WTC11 (cell line): ENCODE measurements at regions not wholly inside any gene's neighbourhood (a gene's known extent, or its start where the extent isn't known, plus 50 kb on each side); places are given as distances from the start of the nearest gene placed in this dataset.

Experiments
- ATAC-seq: fragments of 200-7000 bp; cut with Tn5 transposase; 2 replicates; pipeline ENCODE4 v1.10.0; 2021; ENCODE audit warnings: mild to moderate bottlenecking, moderate library complexity
- CTCF ChIA-PET: fragments of 300-600 bp; sonication (Branson Sonifier 250); formaldehyde crosslinking; loops from one replicate; lab custom pipeline; 2021; ENCODE audit warnings: antibody characterized with exemption; lab: Charles Lee
- POLR2A ChIA-PET: fragments of 350-600 bp; sonication (Branson Sonifier 250); formaldehyde crosslinking; loops from one replicate; lab custom pipeline; 2021; ENCODE audit warnings: antibody characterized with exemption; lab: Charles Lee
- DNase-seq: peaks from one replicate; pipeline ENCODE4 v3.0.0; 2021; ENCODE audit warnings: low spot score
- H3K27ac Mint-ChIP-seq: 2 replicates; pipeline ENCODE4 v1.8.0; 2021; ENCODE audit warnings: mixed read lengths
- H3K27me3 Mint-ChIP-seq: 2 replicates; pipeline ENCODE4 v1.8.0; 2021; ENCODE audit warnings: low read depth, mild to moderate bottlenecking, moderate library complexity, mixed read lengths
- H3K36me3 Mint-ChIP-seq: 2 replicates; pipeline ENCODE4 v1.8.0; 2021; ENCODE audit warnings: mixed read lengths
- H3K4me1 Mint-ChIP-seq: 2 replicates; pipeline ENCODE4 v1.8.0; 2022; ENCODE audit warnings: mixed read lengths
- H3K4me3 Mint-ChIP-seq: 2 replicates; pipeline ENCODE4 v1.8.0; 2021; ENCODE audit warnings: mild to moderate bottlenecking, moderate library complexity, mixed read lengths
- H3K9me3 Mint-ChIP-seq: 2 replicates; pipeline ENCODE4 v1.8.0; 2021; ENCODE audit warnings: mixed read lengths
- ELF4 ChIP-seq: sonication (generic); formaldehyde crosslinking; IDR thresholded peaks from 2 replicates; pipeline ENCODE4 v1.8.1; 2022; ENCODE audit warnings: low read depth, mild to moderate bottlenecking, moderate library complexity, missing genetic modification reagents
- ETV6 ChIP-seq: sonication (generic); formaldehyde crosslinking; IDR thresholded peaks from 2 replicates; pipeline ENCODE4 v1.8.1; 2022; ENCODE audit warnings: mild to moderate bottlenecking, missing genetic modification reagents
- FOXJ3 ChIP-seq: sonication (generic); formaldehyde crosslinking; IDR thresholded peaks from 2 replicates; pipeline ENCODE4 v1.9.0; 2021; ENCODE audit warnings: missing genetic modification reagents, mild to moderate bottlenecking, borderline replicate concordance
- FOXK1 ChIP-seq: sonication (generic); formaldehyde crosslinking; IDR thresholded peaks from 2 replicates; pipeline ENCODE4 v1.8.0; 2022; ENCODE audit warnings: mild to moderate bottlenecking, moderate library complexity, missing genetic modification reagents
- GTF2I ChIP-seq: fragments of 250-450 bp; sonication (Bioruptor Pico); conservative IDR thresholded peaks from 2 replicates; pipeline ENCODE4 v1.4.0; 2021; ENCODE audit warnings: mild to moderate bottlenecking
- IRF2 ChIP-seq: sonication (generic); formaldehyde crosslinking; IDR thresholded peaks from 2 replicates; pipeline ENCODE4 v1.8.0; 2022; ENCODE audit warnings: low read depth, missing genetic modification reagents, borderline replicate concordance
- MYBL2 ChIP-seq: sonication (generic); formaldehyde crosslinking; IDR thresholded peaks from 2 replicates; pipeline ENCODE4 v1.8.1; 2023; ENCODE audit warnings: mild to moderate bottlenecking, moderate library complexity, missing genetic modification reagents
- NFE2L1 ChIP-seq: sonication (generic); formaldehyde crosslinking; IDR thresholded peaks from 2 replicates; pipeline ENCODE4 v1.8.1; 2023; ENCODE audit warnings: missing genetic modification reagents
- NR1H2 ChIP-seq: sonication (generic); formaldehyde crosslinking; IDR thresholded peaks from 2 replicates; pipeline ENCODE4 v1.9.0; 2021; ENCODE audit warnings: mild to moderate bottlenecking, moderate library complexity, missing genetic modification reagents
- NR2C2 ChIP-seq: sonication (generic); formaldehyde crosslinking; IDR thresholded peaks from 2 replicates; pipeline ENCODE4 v1.8.0; 2022; ENCODE audit warnings: mild to moderate bottlenecking, missing genetic modification reagents
- OVOL2 ChIP-seq: fragments of 250-450 bp; sonication (Bioruptor Pico); IDR thresholded peaks from 2 replicates; pipeline ENCODE4 v1.9.0; 2021; ENCODE audit warnings: mild to moderate bottlenecking, borderline replicate concordance
- RELA ChIP-seq: sonication (generic); formaldehyde crosslinking; IDR thresholded peaks from 2 replicates; pipeline ENCODE4 v1.8.1; 2022; ENCODE audit warnings: missing genetic modification reagents, mild to moderate bottlenecking, borderline replicate concordance
- ZNF232 ChIP-seq: sonication (generic); formaldehyde crosslinking; IDR thresholded peaks from 2 replicates; pipeline ENCODE4 v1.8.0; 2022; ENCODE audit warnings: mild to moderate bottlenecking, missing genetic modification reagents
- TF ChIP-seq, protein P1 (sequence below): fragments of 250-450 bp; sonication (Bioruptor Pico); IDR thresholded peaks from 2 replicates; pipeline ENCODE4 v1.8.0; 2021; ENCODE audit warnings: mild to moderate bottlenecking
- TF ChIP-seq, protein P2 (sequence below): sonication (generic); formaldehyde crosslinking; IDR thresholded peaks from 2 replicates; pipeline ENCODE4 v1.8.1; 2022; ENCODE audit warnings: low read depth, missing genetic modification reagents, borderline replicate concordance
- TF ChIP-seq, protein P3 (sequence below): sonication (generic); formaldehyde crosslinking; IDR thresholded peaks from 2 replicates; pipeline ENCODE4 v1.8.0; 2022; ENCODE audit warnings: mild to moderate bottlenecking, missing genetic modification reagents
- TF ChIP-seq, protein P4 (sequence below): sonication (generic); formaldehyde crosslinking; IDR thresholded peaks from 2 replicates; pipeline ENCODE4 v1.8.1; 2023; ENCODE audit warnings: mild to moderate bottlenecking, missing genetic modification reagents, moderate library complexity
- TF ChIP-seq, protein P5 (sequence below): fragments of 250-450 bp; sonication (Bioruptor Pico); IDR thresholded peaks from 2 replicates; pipeline ENCODE4 v1.9.0; 2021; ENCODE audit warnings: mild to moderate bottlenecking
- TF ChIP-seq, protein P6 (sequence below): sonication (generic); formaldehyde crosslinking; IDR thresholded peaks from 2 replicates; pipeline ENCODE4 v1.8.0; 2023; ENCODE audit warnings: missing genetic modification reagents, mild to moderate bottlenecking, borderline replicate concordance
- TF ChIP-seq, protein P7 (sequence below): sonication (generic); formaldehyde crosslinking; IDR thresholded peaks from 2 replicates; pipeline ENCODE4 v1.8.1; 2023; ENCODE audit warnings: mild to moderate bottlenecking, missing genetic modification reagents
- TF ChIP-seq, protein P8 (sequence below): sonication (generic); formaldehyde crosslinking; IDR thresholded peaks from 2 replicates; pipeline ENCODE4 v1.8.1; 2022; ENCODE audit warnings: missing genetic modification reagents, borderline replicate concordance

DNA sequence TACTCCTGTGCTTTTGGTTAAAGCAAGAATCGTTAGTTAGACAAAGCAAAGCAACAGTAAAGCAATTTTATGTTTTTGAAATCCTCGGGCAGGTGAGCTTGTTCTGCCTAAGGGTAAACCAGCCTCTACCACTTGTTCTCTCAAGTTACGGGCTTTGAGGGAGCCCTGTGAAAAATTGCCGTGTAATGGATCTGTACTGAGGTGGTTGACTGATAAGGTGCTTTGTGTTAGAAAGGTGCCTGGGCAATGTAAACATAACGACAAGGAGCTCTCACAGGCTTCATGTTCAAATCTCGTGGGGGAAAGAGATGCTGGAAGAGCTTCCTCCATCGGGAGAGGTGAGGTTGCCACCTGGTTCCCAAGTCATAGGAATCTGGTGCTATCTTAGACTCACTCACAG is 111.8 kb downstream of the TRAPPC11 start (continued):
- TF ChIP-seq, protein P1, sequence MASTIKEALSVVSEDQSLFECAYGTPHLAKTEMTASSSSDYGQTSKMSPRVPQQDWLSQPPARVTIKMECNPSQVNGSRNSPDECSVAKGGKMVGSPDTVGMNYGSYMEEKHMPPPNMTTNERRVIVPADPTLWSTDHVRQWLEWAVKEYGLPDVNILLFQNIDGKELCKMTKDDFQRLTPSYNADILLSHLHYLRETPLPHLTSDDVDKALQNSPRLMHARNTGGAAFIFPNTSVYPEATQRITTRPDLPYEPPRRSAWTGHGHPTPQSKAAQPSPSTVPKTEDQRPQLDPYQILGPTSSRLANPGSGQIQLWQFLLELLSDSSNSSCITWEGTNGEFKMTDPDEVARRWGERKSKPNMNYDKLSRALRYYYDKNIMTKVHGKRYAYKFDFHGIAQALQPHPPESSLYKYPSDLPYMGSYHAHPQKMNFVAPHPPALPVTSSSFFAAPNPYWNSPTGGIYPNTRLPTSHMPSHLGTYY (CRISPR knock-in tag): no peak
- TF ChIP-seq NR1H2 (CRISPR knock-in tag) (no peak), GTF2I (CRISPR knock-in tag) (no peak), IRF2 (CRISPR knock-in tag) (no peak), RELA (CRISPR knock-in tag) (no peak)
- TF ChIP-seq, protein P2, sequence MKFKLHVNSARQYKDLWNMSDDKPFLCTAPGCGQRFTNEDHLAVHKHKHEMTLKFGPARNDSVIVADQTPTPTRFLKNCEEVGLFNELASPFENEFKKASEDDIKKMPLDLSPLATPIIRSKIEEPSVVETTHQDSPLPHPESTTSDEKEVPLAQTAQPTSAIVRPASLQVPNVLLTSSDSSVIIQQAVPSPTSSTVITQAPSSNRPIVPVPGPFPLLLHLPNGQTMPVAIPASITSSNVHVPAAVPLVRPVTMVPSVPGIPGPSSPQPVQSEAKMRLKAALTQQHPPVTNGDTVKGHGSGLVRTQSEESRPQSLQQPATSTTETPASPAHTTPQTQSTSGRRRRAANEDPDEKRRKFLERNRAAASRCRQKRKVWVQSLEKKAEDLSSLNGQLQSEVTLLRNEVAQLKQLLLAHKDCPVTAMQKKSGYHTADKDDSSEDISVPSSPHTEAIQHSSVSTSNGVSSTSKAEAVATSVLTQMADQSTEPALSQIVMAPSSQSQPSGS (CRISPR knock-in tag): no peak

DNA sequence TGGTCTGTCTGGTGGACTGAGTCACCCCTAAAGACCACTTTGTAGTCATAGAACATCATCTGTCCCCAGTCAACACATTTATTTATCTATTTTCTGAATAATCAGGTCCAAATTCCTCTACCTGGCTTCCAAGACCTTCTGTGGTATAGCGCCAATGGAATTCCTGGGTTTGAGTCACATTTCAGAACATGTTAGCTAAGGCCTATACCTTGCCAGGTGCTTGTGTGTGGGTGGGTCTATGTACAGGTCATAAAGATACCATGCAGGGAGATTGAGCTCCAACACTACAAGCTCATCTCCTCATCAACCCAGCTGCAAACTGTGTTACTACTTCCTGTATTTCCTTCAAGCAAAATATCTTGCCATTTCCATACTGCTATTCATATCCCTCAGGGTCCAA is 113.3 kb downstream of the TRAPPC11 start:
- Mint-ChIP-seq H3K27ac (no peak overlapping the region; the same call in 1 of the 2 replicates), H3K4me1 (peaks cover 30% of the 10 kb centered on the region), H3K36me3 (peaks cover 17% of the 10 kb centered on the region), H3K9me3 (peaks cover 16% of the 10 kb centered on the region), H3K27me3 (no peaks in the 10 kb centered on the region; the same call in 1 of the 2 replicates), H3K4me3 (no peak overlapping the region)
- no peak for DNase-seq
- ATAC-seq: no peak
- CTCF ChIA-PET: no interaction called here
- POLR2A ChIA-PET: interaction anchor here (0.6 kb wide), 1 partner anchor 698 kb away, joined by 3 read pairs; no protein-coding TSS in a partner anchor
- no peak for TF ChIP-seq OVOL2 (CRISPR knock-in tag)
- TF ChIP-seq, protein P3, sequence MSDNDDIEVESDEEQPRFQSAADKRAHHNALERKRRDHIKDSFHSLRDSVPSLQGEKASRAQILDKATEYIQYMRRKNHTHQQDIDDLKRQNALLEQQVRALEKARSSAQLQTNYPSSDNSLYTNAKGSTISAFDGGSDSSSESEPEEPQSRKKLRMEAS (CRISPR knock-in tag): no peak
- TF ChIP-seq, protein P4, sequence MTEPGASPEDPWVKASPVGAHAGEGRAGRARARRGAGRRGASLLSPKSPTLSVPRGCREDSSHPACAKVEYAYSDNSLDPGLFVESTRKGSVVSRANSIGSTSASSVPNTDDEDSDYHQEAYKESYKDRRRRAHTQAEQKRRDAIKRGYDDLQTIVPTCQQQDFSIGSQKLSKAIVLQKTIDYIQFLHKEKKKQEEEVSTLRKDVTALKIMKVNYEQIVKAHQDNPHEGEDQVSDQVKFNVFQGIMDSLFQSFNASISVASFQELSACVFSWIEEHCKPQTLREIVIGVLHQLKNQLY (CRISPR knock-in tag): no peak
- TF ChIP-seq, protein P5, sequence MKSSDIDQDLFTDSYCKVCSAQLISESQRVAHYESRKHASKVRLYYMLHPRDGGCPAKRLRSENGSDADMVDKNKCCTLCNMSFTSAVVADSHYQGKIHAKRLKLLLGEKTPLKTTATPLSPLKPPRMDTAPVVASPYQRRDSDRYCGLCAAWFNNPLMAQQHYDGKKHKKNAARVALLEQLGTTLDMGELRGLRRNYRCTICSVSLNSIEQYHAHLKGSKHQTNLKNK (CRISPR knock-in tag): no peak
- TF ChIP-seq NR2C2 (CRISPR knock-in tag): no peak
- no peak for TF ChIP-seq MYBL2 (CRISPR knock-in tag)
- TF ChIP-seq ELF4 (CRISPR knock-in tag): no peak
- TF ChIP-seq, protein P6, sequence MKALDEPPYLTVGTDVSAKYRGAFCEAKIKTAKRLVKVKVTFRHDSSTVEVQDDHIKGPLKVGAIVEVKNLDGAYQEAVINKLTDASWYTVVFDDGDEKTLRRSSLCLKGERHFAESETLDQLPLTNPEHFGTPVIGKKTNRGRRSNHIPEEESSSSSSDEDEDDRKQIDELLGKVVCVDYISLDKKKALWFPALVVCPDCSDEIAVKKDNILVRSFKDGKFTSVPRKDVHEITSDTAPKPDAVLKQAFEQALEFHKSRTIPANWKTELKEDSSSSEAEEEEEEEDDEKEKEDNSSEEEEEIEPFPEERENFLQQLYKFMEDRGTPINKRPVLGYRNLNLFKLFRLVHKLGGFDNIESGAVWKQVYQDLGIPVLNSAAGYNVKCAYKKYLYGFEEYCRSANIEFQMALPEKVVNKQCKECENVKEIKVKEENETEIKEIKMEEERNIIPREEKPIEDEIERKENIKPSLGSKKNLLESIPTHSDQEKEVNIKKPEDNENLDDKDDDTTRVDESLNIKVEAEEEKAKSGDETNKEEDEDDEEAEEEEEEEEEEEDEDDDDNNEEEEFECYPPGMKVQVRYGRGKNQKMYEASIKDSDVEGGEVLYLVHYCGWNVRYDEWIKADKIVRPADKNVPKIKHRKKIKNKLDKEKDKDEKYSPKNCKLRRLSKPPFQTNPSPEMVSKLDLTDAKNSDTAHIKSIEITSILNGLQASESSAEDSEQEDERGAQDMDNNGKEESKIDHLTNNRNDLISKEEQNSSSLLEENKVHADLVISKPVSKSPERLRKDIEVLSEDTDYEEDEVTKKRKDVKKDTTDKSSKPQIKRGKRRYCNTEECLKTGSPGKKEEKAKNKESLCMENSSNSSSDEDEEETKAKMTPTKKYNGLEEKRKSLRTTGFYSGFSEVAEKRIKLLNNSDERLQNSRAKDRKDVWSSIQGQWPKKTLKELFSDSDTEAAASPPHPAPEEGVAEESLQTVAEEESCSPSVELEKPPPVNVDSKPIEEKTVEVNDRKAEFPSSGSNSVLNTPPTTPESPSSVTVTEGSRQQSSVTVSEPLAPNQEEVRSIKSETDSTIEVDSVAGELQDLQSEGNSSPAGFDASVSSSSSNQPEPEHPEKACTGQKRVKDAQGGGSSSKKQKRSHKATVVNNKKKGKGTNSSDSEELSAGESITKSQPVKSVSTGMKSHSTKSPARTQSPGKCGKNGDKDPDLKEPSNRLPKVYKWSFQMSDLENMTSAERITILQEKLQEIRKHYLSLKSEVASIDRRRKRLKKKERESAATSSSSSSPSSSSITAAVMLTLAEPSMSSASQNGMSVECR (CRISPR knock-in tag): no peak
- TF ChIP-seq, protein P7, sequence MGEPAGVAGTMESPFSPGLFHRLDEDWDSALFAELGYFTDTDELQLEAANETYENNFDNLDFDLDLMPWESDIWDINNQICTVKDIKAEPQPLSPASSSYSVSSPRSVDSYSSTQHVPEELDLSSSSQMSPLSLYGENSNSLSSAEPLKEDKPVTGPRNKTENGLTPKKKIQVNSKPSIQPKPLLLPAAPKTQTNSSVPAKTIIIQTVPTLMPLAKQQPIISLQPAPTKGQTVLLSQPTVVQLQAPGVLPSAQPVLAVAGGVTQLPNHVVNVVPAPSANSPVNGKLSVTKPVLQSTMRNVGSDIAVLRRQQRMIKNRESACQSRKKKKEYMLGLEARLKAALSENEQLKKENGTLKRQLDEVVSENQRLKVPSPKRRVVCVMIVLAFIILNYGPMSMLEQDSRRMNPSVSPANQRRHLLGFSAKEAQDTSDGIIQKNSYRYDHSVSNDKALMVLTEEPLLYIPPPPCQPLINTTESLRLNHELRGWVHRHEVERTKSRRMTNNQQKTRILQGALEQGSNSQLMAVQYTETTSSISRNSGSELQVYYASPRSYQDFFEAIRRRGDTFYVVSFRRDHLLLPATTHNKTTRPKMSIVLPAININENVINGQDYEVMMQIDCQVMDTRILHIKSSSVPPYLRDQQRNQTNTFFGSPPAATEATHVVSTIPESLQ (CRISPR knock-in tag): no peak
- TF ChIP-seq NFE2L1: no peak
- no peak for TF ChIP-seq FOXJ3 (CRISPR knock-in tag)
- TF ChIP-seq FOXK1 (CRISPR knock-in tag): no peak
- TF ChIP-seq, protein P2 (CRISPR knock-in tag): no peak
- TF ChIP-seq ETV6 (CRISPR knock-in tag): no peak
- TF ChIP-seq, protein P8, sequence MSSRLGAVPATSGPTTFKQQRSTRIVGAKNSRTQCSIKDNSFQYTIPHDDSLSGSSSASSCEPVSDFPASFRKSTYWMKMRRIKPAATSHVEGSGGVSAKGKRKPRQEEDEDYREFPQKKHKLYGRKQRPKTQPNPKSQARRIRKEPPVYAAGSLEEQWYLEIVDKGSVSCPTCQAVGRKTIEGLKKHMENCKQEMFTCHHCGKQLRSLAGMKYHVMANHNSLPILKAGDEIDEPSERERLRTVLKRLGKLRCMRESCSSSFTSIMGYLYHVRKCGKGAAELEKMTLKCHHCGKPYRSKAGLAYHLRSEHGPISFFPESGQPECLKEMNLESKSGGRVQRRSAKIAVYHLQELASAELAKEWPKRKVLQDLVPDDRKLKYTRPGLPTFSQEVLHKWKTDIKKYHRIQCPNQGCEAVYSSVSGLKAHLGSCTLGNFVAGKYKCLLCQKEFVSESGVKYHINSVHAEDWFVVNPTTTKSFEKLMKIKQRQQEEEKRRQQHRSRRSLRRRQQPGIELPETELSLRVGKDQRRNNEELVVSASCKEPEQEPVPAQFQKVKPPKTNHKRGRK: no peak
- TF ChIP-seq ZNF232 (CRISPR knock-in tag): no peak
